ENCODE measurements at regions not wholly inside any gene's neighbourhood (a gene's known extent, or its start where the extent isn't known, plus 50 kb on each side); places are given as distances from the start of the nearest gene placed in this dataset.

GRCh38 chr5:3671337-3671736 is 75.7 kb downstream of the IRX1 start:
- peaks cover 4% of the 10 kb centered on the region; the same call in 1 of the 2 replicates for H3K4me1 ChIP-seq (ENCODE audit: insufficient read depth, low read length)
- no peak overlapping the region for H3K14ac ChIP-seq (ENCODE audit: insufficient read depth, low read length)
- H2BK20ac ChIP-seq (ENCODE audit: low read depth, low read length, poor library complexity, severe bottlenecking) = no peak overlapping the region
- H3K27me3 ChIP-seq (ENCODE audit: insufficient read depth, low read length) = no peaks in the 10 kb centered on the region
- Mint-ChIP-seq H3K9me3 (peaks cover 2% of the 10 kb centered on the region in 2 experiments; a peak in 2 of 5 replicates), H3K4me3 (no peak overlapping the region), H3K27ac (no peak overlapping the region), H3K36me3 (ENCODE audit: insufficient read depth in 1 of 3, low read depth in 3 of 3) (no peaks in the 10 kb centered on the region; a peak in 2 of 7 replicates), H3K4me1 (peaks cover 9 to 10% of the 10 kb centered on the region in 2 experiments), H3K27me3 (ENCODE audit: low read depth) (peaks cover 4% of the 10 kb centered on the region)
- WGBS (ENCODE audit: extremely low coverage, insufficient read length, low lambda C conversion rate) = no CpG with 5 or more reads among the region's 3 CpGs
- H4K8ac ChIP-seq (replicated peaks; ENCODE audit: insufficient read length, low read depth, low read length) = no peak overlapping the region
- no peaks in the 10 kb centered on the region for H3K23me2 ChIP-seq (ENCODE audit: insufficient read length, low read depth, low read length, poor library complexity, severe bottlenecking)
- no peak overlapping the region for H2BK12ac ChIP-seq (ENCODE audit: insufficient read length, low read depth, low read length)
- DNase-seq = no peak
- H3T11ph ChIP-seq (ENCODE audit: low read length) = no peak overlapping the region
- H2AFZ ChIP-seq (ENCODE audit: low read length) = no peak overlapping the region
- no peak overlapping the region for H3K18ac ChIP-seq (ENCODE audit: insufficient read length, low read depth, low read length)
- H4K5ac ChIP-seq (ENCODE audit: insufficient read length, low read depth, low read length) = no peak overlapping the region
- H2BK15ac ChIP-seq (ENCODE audit: low read depth, low read length) = no peak overlapping the region
- H4K20me1 ChIP-seq (ENCODE audit: control insufficient read depth, insufficient read depth, insufficient read length) = no peaks in the 10 kb centered on the region
- no peak overlapping the region for H3K4me2 ChIP-seq (ENCODE audit: insufficient read depth, insufficient read length, low read length)
- H3K4ac ChIP-seq (ENCODE audit: low read depth, low read length) = no peak overlapping the region
- no peaks in the 10 kb centered on the region for H3K9me3 ChIP-seq (ENCODE audit: control insufficient read depth, low read depth, low read length)
- no peak overlapping the region for H3K23ac ChIP-seq (ENCODE audit: insufficient read length, low read depth, low read length)
- no peak overlapping the region for H3K9ac ChIP-seq (ENCODE audit: extremely low read depth, insufficient read length, low read length)
- H3K79me2 ChIP-seq (ENCODE audit: insufficient read depth, low read length) = no peaks in the 10 kb centered on the region
- H3K27ac ChIP-seq (ENCODE audit: insufficient read length, low read depth, low read length) = no peak overlapping the region
- no peak overlapping the region for H3K56ac ChIP-seq (ENCODE audit: insufficient read length, low read depth, low read length)
- H2BK120ac ChIP-seq (ENCODE audit: low read depth, low read length, poor library complexity, severe bottlenecking) = no peak overlapping the region
- no peak overlapping the region for H4K91ac ChIP-seq (ENCODE audit: insufficient read length, low read depth, low read length)
- H2BK5ac ChIP-seq (ENCODE audit: insufficient read length, low read length) = no peak overlapping the region
- TF ChIP-seq CTCF (conservative IDR thresholded peaks at IDR 0.05) = no peak
- H2AK5ac ChIP-seq (ENCODE audit: insufficient read length, low read length) = no peak overlapping the region
- no peaks in the 10 kb centered on the region for H3K79me1 ChIP-seq (ENCODE audit: insufficient read depth, low read depth, low read length, poor library complexity, severe bottlenecking)

All from H9 (cell line).